Neutrophil (primary cell): ENCODE measurements at regions not wholly inside any gene's neighbourhood (a gene's known extent, or its start where the extent isn't known, plus 50 kb on each side); places are given as distances from the start of the nearest gene placed in this dataset.
"Not testable (repeated sequence)": the region's sequence is repeated elsewhere in the genome, so short reads cannot be mapped to it uniquely, and the experiment has no call there.

Source experiments
- H3K27ac ChIP-seq: fragments of 200-600 bp; sonication (generic); 2 replicates; pipeline ENCODE4 v1.5.1; 2016; ENCODE audit warnings: mild to moderate bottlenecking, moderate library complexity
- H3K27me3 ChIP-seq: fragments of 200-600 bp; sonication (generic); 2 replicates; pipeline ENCODE4 v1.6.0; 2016; ENCODE audit warnings: mild to moderate bottlenecking
- H3K36me3 ChIP-seq: fragments of 200-600 bp; sonication (generic); 2 replicates; pipeline ENCODE4 v1.5.1; 2017
- H3K4me1 ChIP-seq, 2 experiments: fragments of 200-600 bp in 1 of 2; sonication (generic) in 1 of 2; 1 replicate in 1 of 2; 2 replicates in 1 of 2; pipeline versions ENCODE4 v1.5.1 to v1.6.1; 2013 to 2016; ENCODE audit warnings: low read depth in 1 of 2, low read length in 1 of 2, mild to moderate bottlenecking in 1 of 2, moderate library complexity in 1 of 2; ENCODE audit not compliant: control insufficient read depth in 1 of 2, insufficient read depth in 1 of 2
- H3K4me3 ChIP-seq, 2 experiments: fragments of 200-600 bp in 1 of 2; sonication (generic) in 1 of 2; 1 replicate in 1 of 2; 2 replicates in 1 of 2; pipeline ENCODE4 v1.5.1; 2013 to 2016; ENCODE audit warnings: low read depth in 1 of 2, low read length in 1 of 2, mild to moderate bottlenecking in 1 of 2, moderate library complexity in 1 of 2
- H3K9me3 ChIP-seq: fragments of 200-600 bp; sonication (generic); 2 replicates; pipeline ENCODE4 v1.5.1; 2016
- TF ChIP-seq, protein P1 (sequence below): fragments of 200-600 bp; sonication (generic); IDR thresholded peaks from 2 replicates; pipeline ENCODE4 v1.5.1; 2016; ENCODE audit warnings: antibody characterized with exemption

DNA sequence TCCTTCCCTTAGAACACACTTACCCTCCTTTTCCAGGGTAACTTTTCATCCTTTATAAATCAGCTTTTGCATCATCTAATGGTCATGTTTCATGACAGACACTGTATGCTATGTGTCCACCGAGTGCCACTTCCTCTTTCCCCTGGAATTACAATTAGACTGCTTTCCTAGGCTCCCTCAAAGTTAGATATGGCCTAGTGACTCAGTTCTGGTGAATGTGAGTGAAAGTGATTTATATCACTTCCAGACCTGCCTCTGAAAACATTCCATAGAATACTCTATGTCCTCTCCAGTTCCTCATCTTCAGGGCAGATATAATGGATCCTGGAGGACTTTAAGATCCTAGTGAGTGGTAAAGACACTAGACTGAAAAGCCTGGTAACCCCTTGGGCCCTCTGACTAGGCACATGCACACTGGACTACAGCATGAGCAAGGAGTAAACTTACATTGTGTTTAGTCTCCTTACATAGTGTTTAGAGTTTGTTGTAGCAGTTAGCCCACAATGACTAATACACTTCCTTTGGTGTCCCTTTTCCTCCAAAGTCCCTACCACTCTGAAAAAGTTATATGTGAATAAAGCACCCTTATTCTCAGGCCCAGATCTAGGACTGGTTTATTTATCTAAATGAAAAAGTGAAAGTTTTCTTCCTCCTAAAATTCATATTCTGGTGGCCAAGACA lies 59.3 kb downstream of the GPR88 start:
- Histone ChIP-seq H3K27ac (no peak overlapping the region), H3K4me3 (no peak overlapping the region), H3K9me3 (no peaks in the 10 kb centered on the region), H3K27me3 (no peaks in the 10 kb centered on the region), H3K36me3 (no peaks in the 10 kb centered on the region), H3K4me1 (no peaks in the 10 kb centered on the region)
- TF ChIP-seq, protein P1, sequence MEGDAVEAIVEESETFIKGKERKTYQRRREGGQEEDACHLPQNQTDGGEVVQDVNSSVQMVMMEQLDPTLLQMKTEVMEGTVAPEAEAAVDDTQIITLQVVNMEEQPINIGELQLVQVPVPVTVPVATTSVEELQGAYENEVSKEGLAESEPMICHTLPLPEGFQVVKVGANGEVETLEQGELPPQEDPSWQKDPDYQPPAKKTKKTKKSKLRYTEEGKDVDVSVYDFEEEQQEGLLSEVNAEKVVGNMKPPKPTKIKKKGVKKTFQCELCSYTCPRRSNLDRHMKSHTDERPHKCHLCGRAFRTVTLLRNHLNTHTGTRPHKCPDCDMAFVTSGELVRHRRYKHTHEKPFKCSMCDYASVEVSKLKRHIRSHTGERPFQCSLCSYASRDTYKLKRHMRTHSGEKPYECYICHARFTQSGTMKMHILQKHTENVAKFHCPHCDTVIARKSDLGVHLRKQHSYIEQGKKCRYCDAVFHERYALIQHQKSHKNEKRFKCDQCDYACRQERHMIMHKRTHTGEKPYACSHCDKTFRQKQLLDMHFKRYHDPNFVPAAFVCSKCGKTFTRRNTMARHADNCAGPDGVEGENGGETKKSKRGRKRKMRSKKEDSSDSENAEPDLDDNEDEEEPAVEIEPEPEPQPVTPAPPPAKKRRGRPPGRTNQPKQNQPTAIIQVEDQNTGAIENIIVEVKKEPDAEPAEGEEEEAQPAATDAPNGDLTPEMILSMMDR = no peak

GRCh38 chr1:100597784-100598183 lies 59.8 kb downstream of the GPR88 start:
- H3K27ac ChIP-seq = no peak overlapping the region
- no peaks in the 10 kb centered on the region for H3K4me1 ChIP-seq
- H3K36me3 ChIP-seq = no peaks in the 10 kb centered on the region
- TF ChIP-seq, protein P1 = no peak
- no peaks in the 10 kb centered on the region for H3K9me3 ChIP-seq
- no peaks in the 10 kb centered on the region for H3K27me3 ChIP-seq
- no peak overlapping the region for H3K4me3 ChIP-seq

DNA sequence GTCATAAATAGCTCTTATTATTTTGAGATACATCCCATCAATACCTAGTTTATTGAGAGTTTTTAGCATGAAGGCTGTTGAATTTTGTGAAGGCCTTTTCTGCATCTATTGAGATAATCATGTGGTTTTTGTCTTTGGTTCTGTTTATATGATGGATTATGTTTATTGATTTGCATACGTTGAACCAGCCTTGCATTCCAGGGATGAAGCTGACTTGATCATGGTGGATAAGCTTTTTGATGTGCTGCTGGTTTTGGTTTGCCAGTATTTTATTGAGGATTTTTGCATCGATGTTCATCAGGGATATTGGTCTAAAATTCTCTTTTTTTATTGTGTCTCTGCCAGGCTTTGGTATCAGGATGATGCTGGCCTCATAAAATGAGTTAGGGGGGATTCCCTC lies 62.4 kb downstream of the GPR88 start:
- H3K27me3 ChIP-seq, H3K4me1 ChIP-seq, H3K36me3 ChIP-seq, H3K4me3 ChIP-seq, H3K27ac ChIP-seq, H3K9me3 ChIP-seq: not testable (repeated sequence)

- H3K27me3 ChIP-seq, H3K4me1 ChIP-seq, H3K4me3 ChIP-seq, H3K36me3 ChIP-seq, H3K9me3 ChIP-seq, H3K27ac ChIP-seq: not testable (repeated sequence)
Observed at GRCh38 chr1:100602028-100602427, 64.1 kb downstream of the GPR88 start.

DNA sequence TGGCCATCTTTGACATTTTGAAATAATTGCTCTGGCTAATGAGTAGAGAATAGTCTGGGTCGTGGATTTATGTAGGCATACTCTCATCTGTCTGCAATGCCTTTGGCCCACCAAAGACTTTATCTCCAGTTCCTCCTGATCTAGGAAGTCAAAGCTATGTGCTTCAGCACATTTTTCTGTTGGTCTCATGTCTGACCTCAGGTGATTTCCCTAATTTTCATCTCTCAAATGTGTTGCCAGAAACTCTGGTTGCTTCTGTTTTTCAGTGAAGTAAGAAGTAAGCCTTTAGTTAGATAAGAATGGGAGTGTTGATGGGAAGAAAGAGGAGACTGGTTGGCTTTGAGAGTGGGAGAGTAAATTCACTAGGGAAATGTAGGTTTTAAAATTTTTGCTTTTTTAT lies 66.4 kb downstream of the GPR88 start:
- no peaks in the 10 kb centered on the region for H3K36me3 ChIP-seq
- no peak overlapping the region for H3K27ac ChIP-seq
- no peaks in the 10 kb centered on the region for H3K4me1 ChIP-seq
- no peaks in the 10 kb centered on the region for H3K9me3 ChIP-seq
- H3K27me3 ChIP-seq = peaks cover 4% of the 10 kb centered on the region
- TF ChIP-seq, protein P1 = no peak
- H3K4me3 ChIP-seq = no peak overlapping the region

DNA sequence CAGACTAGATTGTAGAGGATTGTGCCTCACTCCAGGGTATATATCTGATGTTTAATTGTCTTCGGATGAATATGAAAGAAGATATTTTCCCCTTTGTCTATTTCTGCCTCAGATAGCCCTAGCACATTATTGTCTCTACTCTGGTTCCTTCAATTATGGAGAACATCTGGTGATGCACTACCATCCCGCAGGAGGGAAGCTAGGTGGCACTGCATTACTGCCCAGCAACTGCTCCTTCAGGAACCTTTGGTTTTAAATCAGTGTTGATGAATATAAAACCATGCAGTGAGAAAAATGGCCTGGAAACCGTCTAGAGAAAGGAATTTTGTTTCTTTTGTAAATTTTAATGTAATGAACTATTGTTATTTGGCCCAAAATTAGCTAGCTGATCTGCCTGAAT lies 68.5 kb downstream of the GPR88 start:
- H3K4me3 ChIP-seq = no peak overlapping the region
- H3K9me3 ChIP-seq = no peaks in the 10 kb centered on the region
- TF ChIP-seq, protein P1 = no peak
- no peaks in the 10 kb centered on the region for H3K36me3 ChIP-seq
- peaks cover 4% of the 10 kb centered on the region for H3K27me3 ChIP-seq
- H3K4me1 ChIP-seq = no peaks in the 10 kb centered on the region
- no peak overlapping the region for H3K27ac ChIP-seq
